GM12878 (cell line): ENCODE measurements at regions not wholly inside any gene's neighbourhood (a gene's known extent, or its start where the extent isn't known, plus 50 kb on each side); places are given as distances from the start of the nearest gene placed in this dataset.
"Not testable (repeated sequence)": the region's sequence is repeated elsewhere in the genome, so short reads cannot be mapped to it uniquely, and the experiment has no call there.

ENCODE experiments used
- ATAC-seq: fragments of 200-7000 bp; cut with Tn5 transposase; 3 replicates; pipeline ENCODE4 v1.9.1; 2020; ENCODE audit warnings: mild to moderate bottlenecking, moderate library complexity
- BruUV-seq: library from RNA; stranded (reverse); fragments of 400-500 nt; replicated peaks from 2 replicates; lab custom pipeline; 2021; lab: Mats Ljungman, UMichigan
- CTCF ChIA-PET: fragments of 300-600 bp; sonication (Branson Sonifier 250); formaldehyde crosslinking; extraction: SDS; loops from one replicate; lab custom pipeline; 2021; ENCODE audit warnings: inconsistent platforms; lab: Yijun Ruan, JAX
- POLR2A ChIA-PET: fragments of 350-600 bp; formaldehyde crosslinking; extraction: SDS; loops from one replicate; lab custom pipeline; 2021; ENCODE audit warnings: inconsistent platforms; lab: Charles Lee
- RAD21 ChIA-PET: fragments of 300-600 bp; sonication (Branson Sonifier 250); formaldehyde crosslinking; loops from one replicate; lab custom pipeline; 2023; ENCODE audit warnings: antibody characterized with exemption; ENCODE audit not compliant: unreplicated experiment; lab: Charles Lee
- SMC1A ChIA-PET: fragments of 300-600 bp; sonication (Branson Sonifier 250); formaldehyde crosslinking; loops from one replicate; lab custom pipeline; 2023; ENCODE audit not compliant: unreplicated experiment, uncharacterized antibody; lab: Charles Lee
- DNase-seq: peaks from one replicate; pipeline ENCODE4 v3.0.0-alpha.2; 2011; ENCODE audit warnings: low read depth, low spot score
- FAIRE-seq: peaks from 3 replicates; lab custom pipeline; 2011; peaks lifted over from hg19 to GRCh38; lab: Jason Lieb, UNC
- H2AFZ ChIP-seq: 2 replicates; pipeline ENCODE4 v1.6.0; 2011; ENCODE audit warnings: low read depth, low read length, control low read depth; ENCODE audit not compliant: control insufficient read depth
- H3K27ac ChIP-seq: 2 replicates; pipeline ENCODE4 v1.5.1; 2011; ENCODE audit warnings: control low read depth; ENCODE audit not compliant: control insufficient read depth, insufficient read depth
- H3K27me3 ChIP-seq, 2 experiments: replicated peaks in 1 of 2; 2 replicates each; pipeline versions ENCODE4 v1.6.0 to v1.6.1; 2011; ENCODE audit warnings: low read length in 1 of 2; ENCODE audit not compliant: control insufficient read depth in 2 of 2, insufficient read depth in 2 of 2
- H3K36me3 ChIP-seq, 2 experiments: 2 replicates each; pipeline ENCODE4 v1.5.1; 2011; ENCODE audit warnings: low read length in 1 of 2; ENCODE audit not compliant: control insufficient read depth in 2 of 2, insufficient read depth in 2 of 2
- H3K4me1 ChIP-seq: 2 replicates; pipeline ENCODE4 v1.6.1; 2011; ENCODE audit warnings: mild to moderate bottlenecking, low read length, moderate library complexity, mixed read lengths; ENCODE audit not compliant: control insufficient read depth, insufficient read depth
- H3K4me2 ChIP-seq: 2 replicates; pipeline ENCODE4 v1.6.0; 2011; ENCODE audit warnings: control low read depth; ENCODE audit not compliant: control insufficient read depth, insufficient read depth
- H3K4me3 ChIP-seq: fragments of 200-600 bp; sonication (generic); 2 replicates; pipeline ENCODE4 v1.5.1; 2016
- H3K79me2 ChIP-seq: 2 replicates; pipeline ENCODE4 v1.6.0; 2011; ENCODE audit warnings: low read length; ENCODE audit not compliant: control insufficient read depth, insufficient read depth
- H3K9ac ChIP-seq: 2 replicates; pipeline ENCODE4 v1.8.0; 2011; ENCODE audit warnings: low read length, control low read depth, mixed read lengths; ENCODE audit not compliant: control insufficient read depth, insufficient read depth
- H3K9me3 ChIP-seq: replicated peaks from 3 replicates; pipeline ENCODE4 v1.5.1; 2011; ENCODE audit warnings: mild to moderate bottlenecking, low read length; ENCODE audit not compliant: control insufficient read depth, insufficient read depth
- H4K20me1 ChIP-seq: 2 replicates; pipeline ENCODE4 v1.6.0; 2011; ENCODE audit not compliant: control insufficient read depth, insufficient read depth
- BCLAF1 ChIP-seq: fragments of 450-650 bp; IDR thresholded peaks from 2 replicates; pipeline ENCODE4 v1.6.1; 2017; ENCODE audit warnings: antibody characterized with exemption, mild to moderate bottlenecking, moderate library complexity
- SRF ChIP-seq, 2 experiments: IDR thresholded peaks; 2 replicates each; pipeline ENCODE4 v1.6.1; 2011; ENCODE audit warnings: low read depth in 2 of 2, low read length in 2 of 2, mild to moderate bottlenecking in 1 of 2, moderate library complexity in 1 of 2
- USF2 ChIP-seq: IDR thresholded peaks from 2 replicates; pipeline ENCODE4 v1.6.1; 2011; ENCODE audit warnings: low read depth, low read length, improper control_type of control experiment, borderline replicate concordance
- ZNF687 ChIP-seq: fragments of 450-650 bp; IDR thresholded peaks from 2 replicates; pipeline ENCODE4 v1.6.1; 2017; ENCODE audit warnings: mild to moderate bottlenecking, moderate library complexity
- WGBS: methylation state at CpG from one replicate; pipeline ENCODE4 v1.1.6; 2016; ENCODE audit warnings: low lambda C conversion rate; ENCODE audit not compliant: insufficient replicate concordance, insufficient coverage; ENCODE audit errors: missing lambda C conversion rate; 5-methylcytosine and 5-hydroxymethylcytosine counted together
- in situ Hi-C: fragments of 300-500 bp; cut with MboI; formaldehyde crosslinking; loops from 9 replicates; pipeline ENCODE4 v1.14.3; 2018; ENCODE audit warnings: mixed read lengths
- intact Hi-C: fragments of 100-400 bp; cut with micrococcal nuclease; formaldehyde crosslinking; loops from one replicate; pipeline ENCODE4 v1.14.2; 2022; ENCODE audit not compliant: unreplicated experiment

GRCh38 chr2:7868836-7869235, 813.0 kb upstream of the ID2 start:
- RAD21 ChIA-PET, result interaction anchor here (1.1 kb wide), 1 partner anchor 17 kb away, joined by 3 read pairs; no protein-coding TSS in a partner anchor
- no peaks in the 10 kb centered on the region for H3K79me2 ChIP-seq
- BruUV-seq, result no TSS peak
- CTCF ChIA-PET, result interaction anchor here (1.5 kb wide), 2 partner anchors 25 to 55 kb away, joined by 3 read pairs; no protein-coding TSS in a partner anchor
- H3K27me3 ChIP-seq, result no peaks in the 10 kb centered on the region
- DNase-seq (no peak), FAIRE-seq (no peak)
- POLR2A ChIA-PET, result interaction anchor here (1.1 kb wide), 1 partner anchor 11 kb away, joined by 4 read pairs; no protein-coding TSS in a partner anchor
- TF ChIP-seq ZNF687 (no peak), SRF (IDR thresholded peaks at IDR 0.05; ENCODE audit: low read depth in 2 of 2, low read length in 2 of 2) (no peak), BCLAF1 (no peak), USF2 (no peak)
- TF ChIP-seq, all 136 proteins: peak for 0
- intact Hi-C loops, result no loop called here
- ATAC-seq, result no peak
- H4K20me1 ChIP-seq, result no peaks in the 10 kb centered on the region
- no peak overlapping the region for H3K4me2 ChIP-seq
- no peaks in the 10 kb centered on the region for H3K36me3 ChIP-seq
- no peak overlapping the region for H3K4me3 ChIP-seq
- H3K9ac ChIP-seq, result no peak overlapping the region
- in situ Hi-C loops, result no loop called here
- no peak overlapping the region for H2AFZ ChIP-seq
- no peaks in the 10 kb centered on the region for H3K4me1 ChIP-seq
- H3K27ac ChIP-seq, result no peak overlapping the region
- no peaks in the 10 kb centered on the region for H3K9me3 ChIP-seq
- 23% methylated on average over 6 of the region's 6 CpGs for WGBS
- SMC1A ChIA-PET, result interaction anchor here (1.1 kb wide), 1 partner anchor 42 kb away, joined by 3 read pairs; no protein-coding TSS in a partner anchor

GRCh38 chr2:7876445-7876844, 805.4 kb upstream of the ID2 start:
- H2AFZ ChIP-seq, ATAC-seq, H3K27ac ChIP-seq, in situ Hi-C loops, H3K9ac ChIP-seq, H3K9me3 ChIP-seq, H3K79me2 ChIP-seq, H3K4me2 ChIP-seq, H3K27me3 ChIP-seq, H3K4me3 ChIP-seq, H3K4me1 ChIP-seq, H4K20me1 ChIP-seq, BruUV-seq, H3K36me3 ChIP-seq, FAIRE-seq, RAD21 ChIA-PET, DNase-seq, CTCF ChIA-PET, intact Hi-C loops, POLR2A ChIA-PET, SMC1A ChIA-PET: not testable (repeated sequence)
- WGBS, result 29% methylated on average over 5 of the region's 8 CpGs
